ENCODE measurements at regions not wholly inside any gene's neighbourhood (a gene's known extent, or its start where the extent isn't known, plus 50 kb on each side); places are given as distances from the start of the nearest gene placed in this dataset.

DNA sequence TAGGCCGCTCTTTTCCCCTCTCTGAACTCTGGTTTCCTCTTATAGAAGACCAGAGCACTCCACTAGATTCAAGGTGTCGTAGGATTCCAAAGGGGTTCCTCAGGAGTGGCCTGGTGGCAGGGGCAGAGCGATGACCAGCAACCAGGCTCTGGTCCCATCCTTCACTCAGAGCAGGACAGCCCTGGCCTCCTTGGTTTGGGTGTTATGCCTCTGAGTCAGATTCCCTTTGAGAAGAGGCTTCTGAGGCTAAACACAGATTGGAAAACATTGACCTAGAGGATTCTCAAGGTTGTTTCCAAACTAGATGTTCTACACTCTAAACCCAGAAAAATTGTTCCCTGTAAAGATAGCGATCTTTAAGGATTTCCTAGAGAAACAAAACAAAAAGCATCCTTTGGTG is 49.8 kb upstream of the IKBKE start:
- TF ChIP-seq, protein P1, sequence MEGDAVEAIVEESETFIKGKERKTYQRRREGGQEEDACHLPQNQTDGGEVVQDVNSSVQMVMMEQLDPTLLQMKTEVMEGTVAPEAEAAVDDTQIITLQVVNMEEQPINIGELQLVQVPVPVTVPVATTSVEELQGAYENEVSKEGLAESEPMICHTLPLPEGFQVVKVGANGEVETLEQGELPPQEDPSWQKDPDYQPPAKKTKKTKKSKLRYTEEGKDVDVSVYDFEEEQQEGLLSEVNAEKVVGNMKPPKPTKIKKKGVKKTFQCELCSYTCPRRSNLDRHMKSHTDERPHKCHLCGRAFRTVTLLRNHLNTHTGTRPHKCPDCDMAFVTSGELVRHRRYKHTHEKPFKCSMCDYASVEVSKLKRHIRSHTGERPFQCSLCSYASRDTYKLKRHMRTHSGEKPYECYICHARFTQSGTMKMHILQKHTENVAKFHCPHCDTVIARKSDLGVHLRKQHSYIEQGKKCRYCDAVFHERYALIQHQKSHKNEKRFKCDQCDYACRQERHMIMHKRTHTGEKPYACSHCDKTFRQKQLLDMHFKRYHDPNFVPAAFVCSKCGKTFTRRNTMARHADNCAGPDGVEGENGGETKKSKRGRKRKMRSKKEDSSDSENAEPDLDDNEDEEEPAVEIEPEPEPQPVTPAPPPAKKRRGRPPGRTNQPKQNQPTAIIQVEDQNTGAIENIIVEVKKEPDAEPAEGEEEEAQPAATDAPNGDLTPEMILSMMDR (IDR thresholded peaks at IDR 0.05; ENCODE audit: extremely low read depth, missing control alignments): no peak
- DNase-seq (ENCODE audit: low spot score): no peak

Measured in GM20000 (cell line).